HG02840 (cell line): ENCODE measurements at regions not wholly inside any gene's neighbourhood (a gene's known extent, or its start where the extent isn't known, plus 50 kb on each side); places are given as distances from the start of the nearest gene placed in this dataset.

Source experiments
- ATAC-seq: cut with Tn5 transposase; IDR thresholded peaks from one replicate; pipeline ENCODE4 v1.9.1; 2021; ENCODE audit warnings: mild to moderate bottlenecking, moderate library complexity, moderate number of reproducible peaks; ENCODE audit not compliant: unreplicated experiment, low FRiP score

GRCh38 chr2:19846567-19846966 lies 55.2 kb downstream of the TTC32 start:
- no peak for ATAC-seq

GRCh38 chr2:19846030-19846429 lies 55.8 kb downstream of the TTC32 start:
- no peak for ATAC-seq

- ATAC-seq: no peak
Measured at GRCh38 chr2:19845323-19845920, 56.4 kb downstream of the TTC32 start.

GRCh38 chr2:19844750-19845149 lies 57.0 kb downstream of the TTC32 start:
- ATAC-seq: no peak

GRCh38 chr2:19843992-19844515 lies 57.7 kb downstream of the TTC32 start:
- no peak for ATAC-seq

- no peak for ATAC-seq
Measured at GRCh38 chr2:19841918-19842693, 59.7 kb downstream of the TTC32 start.

GRCh38 chr2:19839438-19839837 lies 62.3 kb downstream of the TTC32 start:
- no peak for ATAC-seq

- no peak for ATAC-seq
Measured at GRCh38 chr2:19838616-19839015, 63.2 kb downstream of the TTC32 start.

- ATAC-seq: no peak
Measured at GRCh38 chr2:19837235-19837766, 64.5 kb downstream of the TTC32 start.

GRCh38 chr2:19835781-19836281 lies 66.0 kb downstream of the TTC32 start:
- no peak for ATAC-seq

- ATAC-seq: no peak
Measured at GRCh38 chr2:19833978-19834377, 67.8 kb downstream of the TTC32 start.

- no peak for ATAC-seq
Measured at GRCh38 chr2:19829672-19830071, 72.1 kb downstream of the TTC32 start.

- no peak for ATAC-seq
Measured at GRCh38 chr2:19826874-19827273, 74.9 kb downstream of the TTC32 start.

GRCh38 chr2:19823507-19823906 lies 78.3 kb downstream of the TTC32 start:
- ATAC-seq: no peak

GRCh38 chr2:19819097-19820065 lies 82.4 kb downstream of the TTC32 start:
- no peak for ATAC-seq

- no peak for ATAC-seq
Measured at GRCh38 chr2:19818543-19818942, 83.2 kb downstream of the TTC32 start.

GRCh38 chr2:19818039-19818438 lies 83.7 kb downstream of the TTC32 start:
- ATAC-seq: no peak

GRCh38 chr2:19815746-19816145 lies 86.0 kb downstream of the TTC32 start:
- ATAC-seq: no peak

- ATAC-seq: no peak
Measured at GRCh38 chr2:19812166-19812565, 89.6 kb downstream of the TTC32 start.

- ATAC-seq: no peak
Measured at GRCh38 chr2:19811186-19811585, 90.6 kb downstream of the TTC32 start.
